HL-60 (cell line): ENCODE measurements at regions not wholly inside any gene's neighbourhood (a gene's known extent, or its start where the extent isn't known, plus 50 kb on each side); places are given as distances from the start of the nearest gene placed in this dataset.

Experiments
- POLR2AphosphoS5 ChIP-seq: IDR thresholded peaks from 2 replicates; pipeline ENCODE4 v1.6.1; 2012; ENCODE audit warnings: low read depth
- TF ChIP-seq, protein P1 (sequence below): IDR thresholded peaks from one replicate; pipeline ENCODE4 v1.5.1; 2011; ENCODE audit warnings: low read length, control low read depth, inconsistent platforms; ENCODE audit not compliant: insufficient read depth

DNA sequence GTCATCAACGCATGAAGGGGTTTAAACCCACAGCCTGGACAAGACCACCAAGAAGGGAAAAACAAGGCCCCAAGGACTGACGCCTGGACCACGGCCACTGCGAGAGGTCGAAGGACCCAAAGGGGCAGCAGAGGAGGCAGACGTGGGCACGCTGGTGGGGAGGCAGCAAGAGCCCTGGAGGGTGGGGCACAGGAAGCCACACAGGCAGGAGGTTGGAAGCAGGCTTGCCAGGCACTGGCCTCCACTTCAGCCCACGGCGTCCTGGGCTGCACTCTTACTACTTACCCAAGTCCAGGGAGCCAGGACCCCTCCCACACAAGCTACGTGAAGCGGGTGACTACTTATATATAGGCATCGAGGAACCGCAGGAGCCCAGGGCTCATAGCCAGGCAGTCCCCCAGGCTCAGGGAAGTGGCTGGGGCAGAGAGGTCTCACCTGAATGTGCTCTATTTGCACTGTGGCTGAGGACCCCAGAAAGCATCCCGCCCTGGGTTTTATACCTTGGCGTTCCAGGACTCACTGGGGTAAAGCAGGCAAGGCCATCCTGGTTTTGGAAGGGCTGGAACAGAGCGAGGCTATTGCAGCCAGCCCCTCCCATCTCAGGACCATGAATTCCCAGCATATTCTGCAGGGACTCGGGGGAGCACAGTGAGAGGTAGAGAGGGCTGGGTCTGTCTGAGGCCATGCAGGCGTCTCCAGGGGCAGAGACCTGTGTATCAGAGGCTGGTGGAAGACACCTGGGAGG, 113.8 kb upstream of the AFDN start:
- TF ChIP-seq, protein P1, sequence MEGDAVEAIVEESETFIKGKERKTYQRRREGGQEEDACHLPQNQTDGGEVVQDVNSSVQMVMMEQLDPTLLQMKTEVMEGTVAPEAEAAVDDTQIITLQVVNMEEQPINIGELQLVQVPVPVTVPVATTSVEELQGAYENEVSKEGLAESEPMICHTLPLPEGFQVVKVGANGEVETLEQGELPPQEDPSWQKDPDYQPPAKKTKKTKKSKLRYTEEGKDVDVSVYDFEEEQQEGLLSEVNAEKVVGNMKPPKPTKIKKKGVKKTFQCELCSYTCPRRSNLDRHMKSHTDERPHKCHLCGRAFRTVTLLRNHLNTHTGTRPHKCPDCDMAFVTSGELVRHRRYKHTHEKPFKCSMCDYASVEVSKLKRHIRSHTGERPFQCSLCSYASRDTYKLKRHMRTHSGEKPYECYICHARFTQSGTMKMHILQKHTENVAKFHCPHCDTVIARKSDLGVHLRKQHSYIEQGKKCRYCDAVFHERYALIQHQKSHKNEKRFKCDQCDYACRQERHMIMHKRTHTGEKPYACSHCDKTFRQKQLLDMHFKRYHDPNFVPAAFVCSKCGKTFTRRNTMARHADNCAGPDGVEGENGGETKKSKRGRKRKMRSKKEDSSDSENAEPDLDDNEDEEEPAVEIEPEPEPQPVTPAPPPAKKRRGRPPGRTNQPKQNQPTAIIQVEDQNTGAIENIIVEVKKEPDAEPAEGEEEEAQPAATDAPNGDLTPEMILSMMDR: no peak
- no peak for TF ChIP-seq POLR2AphosphoS5
